Loucy (cell line): ENCODE measurements at regions not wholly inside any gene's neighbourhood (a gene's known extent, or its start where the extent isn't known, plus 50 kb on each side); places are given as distances from the start of the nearest gene placed in this dataset.

Experiments
- CTCF ChIP-seq: fragments of 200-600 bp; sonication (generic); conservative IDR thresholded peaks from 2 replicates; pipeline ENCODE4 v1.5.1; 2014; ENCODE audit warnings: mild to moderate bottlenecking, antibody characterized with exemption, low read length
- EZH2phosphoT487 ChIP-seq: fragments of 200-600 bp; IDR thresholded peaks from 2 replicates; pipeline ENCODE4 v1.6.1; 2018; ENCODE audit warnings: antibody characterized with exemption, mild to moderate bottlenecking, moderate library complexity, borderline replicate concordance

GRCh38 chrX:40377684-40378083 is 203.1 kb upstream of the ATP6AP2 start:
- TF ChIP-seq CTCF (no peak), EZH2phosphoT487 (no peak)
